ENCODE measurements at regions not wholly inside any gene's neighbourhood (a gene's known extent, or its start where the extent isn't known, plus 50 kb on each side); places are given as distances from the start of the nearest gene placed in this dataset.
A peak's percentile ranks its signal among the peaks of the same experiment; 100 is the strongest.
"Not testable (repeated sequence)": the region's sequence is repeated elsewhere in the genome, so short reads cannot be mapped to it uniquely, and the experiment has no call there.

- DNase-seq: no peak
Measured at GRCh38 chr15:79673416-79674123, 223.2 kb downstream of the MTHFS start.

DNA sequence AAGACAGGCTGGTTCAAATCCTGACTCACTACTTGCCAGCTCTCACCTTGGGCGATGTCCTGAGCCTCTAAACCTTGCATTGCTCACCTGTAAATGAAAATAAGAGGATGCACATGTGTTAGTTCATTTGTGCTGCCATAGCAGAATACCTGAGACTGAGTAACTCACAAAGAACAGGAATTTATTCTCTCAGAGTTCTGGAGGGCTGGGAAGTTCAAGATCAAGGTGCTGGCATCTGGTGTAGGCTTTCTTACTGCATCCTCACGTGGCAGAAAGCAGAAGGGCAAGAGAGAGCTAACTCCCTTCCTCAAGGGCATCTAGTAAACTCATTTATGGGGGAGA is 222.7 kb downstream of the MTHFS start:
- DNase-seq: no peak

DNA sequence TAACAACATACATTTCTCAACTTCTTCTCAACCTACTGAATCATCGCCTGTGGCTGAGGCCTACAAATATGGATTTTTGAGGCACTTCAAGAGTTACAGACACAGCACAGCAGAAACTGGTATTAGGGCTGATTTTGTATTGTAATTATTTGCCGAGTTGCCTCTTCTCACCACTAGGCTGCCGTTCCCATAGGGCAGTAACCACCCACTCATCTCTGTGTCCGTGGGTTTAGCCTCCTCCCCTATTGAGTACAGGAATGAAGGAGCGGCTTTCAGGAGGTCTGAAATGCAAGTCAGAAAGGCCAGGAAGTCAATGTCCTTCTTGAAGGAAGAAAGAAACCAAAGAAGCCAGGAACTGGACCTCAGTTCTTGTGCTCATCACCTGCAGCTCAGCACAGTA is 220.8 kb downstream of the MTHFS start:
- DNase-seq: no peak

GRCh38 chr15:79676621-79677020 is 220.2 kb downstream of the MTHFS start:
- DNase-seq: no peak

GRCh38 chr15:79677241-79677640 is 219.6 kb downstream of the MTHFS start:
- DNase-seq: no peak

GRCh38 chr15:79678032-79678701 is 218.6 kb downstream of the MTHFS start:
- DNase-seq: no peak

DNA sequence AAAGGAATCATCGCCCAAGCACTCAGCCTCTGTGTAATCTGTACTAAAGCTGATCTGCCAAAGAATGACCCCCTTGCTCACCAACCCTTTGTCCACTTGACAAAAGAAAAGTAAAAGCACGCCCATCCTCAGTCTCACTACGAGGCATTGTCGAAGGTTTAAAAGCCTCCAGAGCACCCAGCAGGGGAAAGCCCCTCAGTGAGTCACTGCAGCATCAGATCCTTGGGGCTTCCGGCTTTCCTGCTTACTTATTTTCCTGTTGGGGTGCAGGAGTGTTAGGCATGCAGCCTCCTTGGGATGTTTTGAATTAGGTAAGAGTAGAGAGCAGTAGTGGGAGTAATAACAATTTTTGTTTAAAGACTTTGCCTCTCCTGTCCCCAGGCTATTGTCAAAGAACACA is 216.1 kb downstream of the MTHFS start:
- DNase-seq: no peak

DNA sequence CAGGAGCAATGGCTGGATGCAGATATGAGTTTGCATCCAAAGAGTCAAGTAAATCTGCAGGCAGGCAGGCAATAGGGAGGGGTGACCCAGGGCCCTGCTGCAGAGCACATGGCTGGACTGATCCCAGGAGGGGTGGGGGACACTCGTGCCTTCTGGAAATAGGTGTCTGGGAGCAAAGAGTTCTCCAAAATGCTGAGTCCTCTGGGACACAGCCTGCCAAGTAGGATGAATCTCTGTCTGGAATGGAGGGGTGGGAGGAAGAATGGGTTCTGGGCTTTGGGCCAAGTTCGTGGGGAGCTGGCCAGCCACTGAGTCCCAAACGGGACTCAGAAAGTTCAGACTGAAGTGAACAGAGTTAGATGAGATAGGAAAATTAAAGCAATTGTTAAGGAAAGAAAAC is 214.5 kb downstream of the MTHFS start:
- peak; percentile 57 for DNase-seq

- no peak for DNase-seq
Measured at GRCh38 chr15:79682851-79683288, 213.9 kb downstream of the MTHFS start.

DNA sequence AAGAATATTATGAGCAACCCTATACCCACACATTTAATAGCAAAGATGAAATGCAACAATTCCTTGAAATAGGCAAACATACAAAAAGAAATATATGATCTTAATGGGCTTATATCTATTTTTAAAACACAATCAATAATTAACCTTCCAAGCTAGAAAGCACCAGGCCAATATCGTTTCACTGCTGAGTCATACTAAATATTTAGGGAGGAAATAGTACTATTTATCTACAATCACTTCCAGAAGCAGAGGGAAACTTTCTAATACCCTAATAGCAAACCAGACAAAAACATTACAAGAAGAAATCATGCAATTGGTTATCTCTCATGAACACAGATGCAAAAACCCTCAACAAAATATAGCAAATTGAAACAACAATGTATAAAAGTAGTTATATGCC is 207.8 kb downstream of the MTHFS start:
- DNase-seq: no peak

DNA sequence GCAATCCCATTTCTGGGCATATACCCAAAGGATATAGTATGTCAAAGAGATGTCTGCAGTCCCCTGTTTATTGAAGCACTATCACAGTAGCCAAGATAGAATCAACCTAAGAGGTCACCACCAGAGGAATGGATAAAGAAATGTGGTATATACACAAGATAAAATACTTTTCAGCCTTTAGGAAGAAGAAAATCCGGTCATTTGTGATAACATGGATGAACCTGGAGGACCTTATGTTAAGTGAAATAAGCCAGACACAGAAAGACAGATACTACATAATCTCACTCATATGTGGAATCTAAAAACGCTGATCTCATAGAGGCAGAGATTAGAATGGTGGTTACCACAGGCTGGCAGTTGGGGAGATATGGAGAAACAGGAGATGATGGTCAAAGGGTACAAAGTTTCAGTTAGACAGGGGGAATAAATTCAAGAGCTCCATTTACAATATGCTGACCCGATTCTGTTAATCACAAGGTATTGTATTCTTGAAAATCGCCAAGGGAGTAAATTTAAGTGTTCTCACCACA is 195.8 kb downstream of the MTHFS start:
- no peak for DNase-seq

DNA sequence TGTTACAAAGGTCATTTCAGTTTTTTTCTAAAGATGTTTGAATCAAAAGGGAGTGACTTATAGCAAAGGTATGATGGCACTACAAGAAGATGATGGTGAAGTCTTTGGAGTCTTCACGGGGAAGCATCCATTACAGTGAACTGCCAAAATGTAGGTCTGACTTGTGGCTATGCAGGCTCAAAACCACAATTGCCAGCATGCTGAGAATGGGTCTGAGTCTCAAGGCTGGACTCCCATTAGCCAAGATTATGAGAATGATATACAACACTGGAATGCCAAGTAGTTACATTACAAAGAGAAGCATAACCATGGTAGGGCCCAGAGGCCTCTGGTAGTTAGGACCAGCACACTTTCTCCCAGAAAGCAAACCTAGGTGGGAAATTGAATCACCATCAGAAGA is 194.2 kb downstream of the MTHFS start:
- DNase-seq: no peak

DNA sequence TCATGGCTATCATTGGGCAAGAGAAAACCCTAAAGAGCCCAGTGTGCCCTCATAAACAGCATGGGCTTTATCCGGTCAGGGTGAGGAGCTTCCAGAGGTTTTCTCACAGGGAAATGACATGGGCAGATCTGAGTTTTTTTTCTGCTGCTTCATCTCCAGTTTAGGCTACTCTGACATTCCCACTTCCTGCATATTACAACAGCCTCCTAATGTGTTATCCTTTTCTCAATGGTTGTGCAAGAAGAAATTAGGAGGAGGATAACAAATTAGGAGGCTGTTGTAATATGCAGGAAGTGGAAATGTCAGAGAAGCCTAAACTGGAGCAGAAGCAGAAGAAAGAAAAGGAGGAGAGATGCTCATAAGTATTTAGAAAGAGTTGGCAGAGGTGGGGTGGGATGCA is 175.6 kb downstream of the MTHFS start:
- DNase-seq: no peak

DNA sequence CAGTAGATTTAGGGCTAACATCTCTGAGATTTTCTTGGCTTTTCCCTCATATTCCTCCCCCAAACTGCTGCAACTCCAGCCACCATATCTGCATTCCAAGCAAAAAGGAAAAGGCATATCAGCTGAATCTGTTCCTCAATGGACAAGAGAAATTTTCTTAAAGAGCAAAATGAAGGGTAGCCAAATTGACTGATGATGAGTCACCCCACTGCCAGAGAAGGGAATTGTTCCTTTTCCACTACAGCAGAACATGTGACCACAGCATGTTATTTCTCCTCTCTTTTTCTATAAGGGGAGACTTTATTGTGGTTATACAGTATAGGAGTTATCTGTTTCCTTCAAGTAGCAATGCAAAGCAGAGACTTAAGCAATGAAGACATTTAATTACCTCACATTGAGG is 172.5 kb downstream of the MTHFS start:
- no peak for DNase-seq

DNA sequence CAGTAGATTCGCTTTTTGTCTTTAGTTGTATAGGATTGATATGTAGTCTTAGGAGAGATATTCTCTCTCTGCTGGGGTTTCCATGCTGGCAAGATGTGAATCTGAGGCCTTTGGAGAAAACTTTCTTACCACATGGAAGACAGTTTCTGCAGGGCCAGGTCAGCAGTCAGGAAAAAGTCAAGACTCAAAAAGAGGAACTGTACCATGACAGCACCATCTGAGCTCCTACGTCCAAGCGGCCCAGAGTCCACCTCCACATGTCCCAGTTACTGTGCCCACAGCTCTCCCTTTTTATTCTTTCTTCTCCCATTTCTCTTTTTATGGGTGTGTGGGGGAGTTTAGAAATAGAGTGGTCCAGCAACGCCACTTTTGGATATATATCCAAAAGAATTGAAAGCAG is 172.0 kb downstream of the MTHFS start:
- no peak for DNase-seq

GRCh38 chr15:79728867-79729266 is 167.9 kb downstream of the MTHFS start:
- DNase-seq: no peak

- no peak for DNase-seq
Measured at GRCh38 chr15:79736435-79737000, 160.3 kb downstream of the MTHFS start.

GRCh38 chr15:79738143-79738542 is 158.7 kb downstream of the MTHFS start:
- no peak for DNase-seq

GRCh38 chr15:79740561-79740960 is 156.3 kb downstream of the MTHFS start:
- DNase-seq: no peak

- DNase-seq: no peak
Measured at GRCh38 chr15:79743032-79743431, 153.8 kb downstream of the MTHFS start.

DNA sequence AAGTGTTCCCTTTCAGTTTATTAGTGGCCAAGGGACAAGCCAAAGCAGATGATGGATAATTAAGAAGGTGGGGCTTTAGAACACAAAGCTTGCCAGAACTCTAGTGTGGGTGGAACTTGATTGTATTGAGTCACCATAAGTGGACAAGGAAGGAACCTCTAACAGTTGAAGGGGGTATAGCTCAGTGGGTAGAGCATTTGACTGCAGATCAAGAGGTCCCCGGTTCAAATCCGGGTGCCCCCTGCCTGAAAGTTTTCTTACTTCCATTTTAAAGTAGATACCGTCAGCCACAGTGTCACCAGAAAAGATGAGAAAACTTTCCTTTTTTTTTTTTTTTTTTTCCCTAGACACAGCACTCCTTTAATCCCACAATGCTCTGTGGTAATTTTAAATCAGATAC is 152.3 kb downstream of the MTHFS start:
- DNase-seq: not testable (repeated sequence)

DNA sequence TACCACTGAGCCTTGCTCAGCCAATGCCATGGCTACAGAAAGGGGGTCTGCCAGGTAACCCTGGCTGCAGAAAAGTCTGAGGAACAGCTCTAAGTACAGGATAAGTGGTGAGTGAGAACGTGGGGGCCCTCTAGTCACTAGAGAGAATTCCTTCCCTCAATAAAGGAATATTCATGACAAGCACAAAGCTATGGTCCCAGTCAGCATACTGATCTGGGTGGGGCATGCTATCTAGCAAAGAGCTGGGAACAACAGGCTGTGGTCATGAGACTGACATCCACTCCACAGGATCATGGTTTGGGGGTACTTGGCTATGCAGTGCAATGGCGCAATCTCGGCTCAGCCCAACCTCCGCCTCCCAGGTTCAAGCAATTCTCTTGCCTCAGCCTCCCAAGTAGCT is 140.4 kb downstream of the MTHFS start:
- DNase-seq: no peak

DNA sequence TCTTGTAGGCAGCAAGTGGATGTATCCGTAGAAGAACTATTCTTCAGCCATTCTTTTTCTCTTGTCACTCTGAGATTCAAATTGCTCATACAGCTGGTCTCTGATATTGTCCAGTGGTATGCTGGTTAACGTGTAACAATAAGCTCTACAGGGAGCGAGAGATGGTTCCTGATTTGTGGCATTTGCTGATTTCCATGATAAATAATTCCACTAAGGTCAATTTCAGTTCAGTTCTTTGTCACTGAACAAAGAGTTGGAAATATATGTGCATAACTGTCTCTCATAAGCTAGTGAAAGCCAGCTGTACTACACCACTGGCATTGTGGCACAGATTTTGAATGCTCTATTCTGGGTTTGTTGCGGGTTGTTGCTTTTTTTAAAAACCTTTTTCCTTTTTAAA is 131.7 kb downstream of the MTHFS start:
- DNase-seq: no peak

DNA sequence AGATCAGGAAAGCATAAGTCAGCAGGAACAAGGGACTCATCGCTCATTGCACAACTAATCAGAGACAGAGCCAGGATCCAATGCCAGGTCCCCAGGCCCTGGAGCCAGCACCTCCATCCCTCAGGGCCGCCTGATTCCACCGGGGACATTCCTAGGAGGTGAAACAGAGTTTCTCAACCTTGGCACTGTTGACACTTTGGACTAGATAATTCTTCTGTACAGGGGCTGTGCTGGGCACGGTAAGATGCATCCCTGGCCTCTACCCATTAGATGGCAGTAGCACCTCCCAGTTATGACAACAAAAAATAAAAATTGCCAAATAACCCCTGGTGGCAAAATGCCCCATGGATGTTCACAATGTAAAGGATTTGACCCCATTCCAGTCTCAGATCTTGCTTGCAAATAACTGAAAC is 127.7 kb downstream of the MTHFS start:
- DNase-seq: no peak
